Stimulated activated CD4-positive, alpha-beta T cell treated with anti-CD3 and anti-CD28 coated beads, Interleukin-12 subunit alpha, Interleukin-12 subunit beta, amount 100 ng/mL, for 48 hours (primary cell): ENCODE measurements at regions not wholly inside any gene's neighbourhood (a gene's known extent, or its start where the extent isn't known, plus 50 kb on each side); places are given as distances from the start of the nearest gene placed in this dataset.

Source experiments
- DNase-seq, 3 donors: peaks; one replicate each; pipeline ENCODE4 v3.0.0-alpha.2; 2020; ENCODE audit warnings: low read depth in 2 of 3, low spot score in 1 of 3

GRCh38 chr15:94677202-94677790 lies 445.9 kb downstream of the MCTP2 start:
- DNase-seq = no peak

- DNase-seq = no peak
Measured at GRCh38 chr15:94682171-94682570, 450.8 kb downstream of the MCTP2 start.

GRCh38 chr15:94683902-94684301 lies 452.5 kb downstream of the MCTP2 start:
- no peak for DNase-seq

GRCh38 chr15:94691169-94691568 lies 459.8 kb downstream of the MCTP2 start:
- no peak for DNase-seq

GRCh38 chr15:94692710-94693109 lies 461.3 kb downstream of the MCTP2 start:
- no peak for DNase-seq

- DNase-seq = no peak
Measured at GRCh38 chr15:94700211-94700610, 468.9 kb downstream of the MCTP2 start.

GRCh38 chr15:94701281-94701985 lies 470.1 kb downstream of the MCTP2 start:
- no peak for DNase-seq

- no peak for DNase-seq
Measured at GRCh38 chr15:94703596-94703995, 472.2 kb downstream of the MCTP2 start.

GRCh38 chr15:94704421-94704820 lies 473.1 kb downstream of the MCTP2 start:
- no peak for DNase-seq

GRCh38 chr15:94704946-94705345 lies 473.6 kb downstream of the MCTP2 start:
- no peak for DNase-seq

- no peak for DNase-seq
Measured at GRCh38 chr15:94709319-94709718, 478.0 kb downstream of the MCTP2 start.

- no peak for DNase-seq
Measured at GRCh38 chr15:94722024-94722636, 490.8 kb downstream of the MCTP2 start.

- no peak for DNase-seq
Measured at GRCh38 chr15:94723801-94724200, 492.4 kb downstream of the MCTP2 start.

- DNase-seq = no peak
Measured at GRCh38 chr15:94731286-94731685, 499.9 kb downstream of the MCTP2 start.

- no peak for DNase-seq
Measured at GRCh38 chr15:94734460-94734859, 503.1 kb downstream of the MCTP2 start.

- no peak for DNase-seq
Measured at GRCh38 chr15:94736236-94736635, 504.9 kb downstream of the MCTP2 start.

GRCh38 chr15:94739639-94740038 lies 508.3 kb downstream of the MCTP2 start:
- DNase-seq = no peak

- no peak for DNase-seq
Measured at GRCh38 chr15:94740469-94740868, 509.1 kb downstream of the MCTP2 start.

GRCh38 chr15:94743668-94744067 lies 512.3 kb downstream of the MCTP2 start:
- no peak for DNase-seq

- no peak for DNase-seq
Measured at GRCh38 chr15:94744080-94744793, 512.9 kb downstream of the MCTP2 start.

GRCh38 chr15:94745371-94745770 lies 514.0 kb downstream of the MCTP2 start:
- DNase-seq = no peak

GRCh38 chr15:94747510-94747909 lies 516.1 kb downstream of the MCTP2 start:
- DNase-seq = no peak
